HG03135 (cell line): ENCODE measurements at regions not wholly inside any gene's neighbourhood (a gene's known extent, or its start where the extent isn't known, plus 50 kb on each side); places are given as distances from the start of the nearest gene placed in this dataset.
"Not testable (repeated sequence)": the region's sequence is repeated elsewhere in the genome, so short reads cannot be mapped to it uniquely, and the experiment has no call there.

Experiments
- ATAC-seq: cut with Tn5 transposase; IDR thresholded peaks from one replicate; pipeline ENCODE4 v1.9.1; 2021; ENCODE audit warnings: mild to moderate bottlenecking, moderate library complexity; ENCODE audit not compliant: unreplicated experiment

DNA sequence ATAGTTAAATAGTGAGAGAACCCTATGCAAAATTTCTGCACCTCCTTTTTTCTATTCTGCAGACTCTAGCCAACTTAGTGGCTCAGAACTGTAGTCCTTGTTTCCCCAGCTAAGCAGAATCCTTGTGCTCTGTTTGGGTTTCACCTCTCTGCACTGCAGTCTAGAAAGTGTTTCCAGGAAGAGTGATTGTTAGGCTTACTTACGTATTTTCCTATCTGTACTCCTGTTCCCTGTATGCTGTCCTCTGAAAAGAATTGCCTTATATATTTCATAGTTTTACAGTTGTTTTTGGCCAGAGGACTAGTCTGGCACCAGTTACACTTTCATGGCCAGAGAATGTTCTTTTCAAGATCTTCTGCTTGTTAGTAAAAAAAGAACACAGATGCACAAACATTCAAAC is 154.6 kb upstream of the POT1 start:
- no peak for ATAC-seq

- ATAC-seq = no peak
Observed at GRCh38 chr7:125074141-125074540, 144.5 kb upstream of the POT1 start.

- no peak for ATAC-seq
Observed at GRCh38 chr7:125065546-125065945, 135.9 kb upstream of the POT1 start.

DNA sequence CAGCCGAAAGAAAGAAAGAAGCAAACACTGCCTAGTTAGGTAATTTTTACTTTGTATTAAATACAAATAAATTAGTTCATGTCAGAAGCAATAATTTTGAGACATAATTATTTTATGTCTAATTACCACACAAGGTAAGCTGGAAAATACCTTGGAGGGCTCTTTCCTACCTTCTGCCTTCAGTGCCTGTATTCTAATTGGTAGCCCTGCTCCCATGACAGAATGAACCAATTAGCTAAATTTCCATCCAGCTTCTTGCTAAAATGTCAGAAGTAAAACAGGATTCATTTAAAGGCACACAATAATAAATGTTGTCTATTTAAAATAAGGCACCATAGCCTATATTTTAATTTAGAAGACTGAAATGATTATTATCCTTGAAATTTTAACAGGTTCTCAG is 135.4 kb upstream of the POT1 start:
- ATAC-seq = no peak

GRCh38 chr7:125061776-125062397 is 132.3 kb upstream of the POT1 start:
- peak; percentile 63 for ATAC-seq

- ATAC-seq = not testable (repeated sequence)
Observed at GRCh38 chr7:125061083-125061745, 131.6 kb upstream of the POT1 start.

DNA sequence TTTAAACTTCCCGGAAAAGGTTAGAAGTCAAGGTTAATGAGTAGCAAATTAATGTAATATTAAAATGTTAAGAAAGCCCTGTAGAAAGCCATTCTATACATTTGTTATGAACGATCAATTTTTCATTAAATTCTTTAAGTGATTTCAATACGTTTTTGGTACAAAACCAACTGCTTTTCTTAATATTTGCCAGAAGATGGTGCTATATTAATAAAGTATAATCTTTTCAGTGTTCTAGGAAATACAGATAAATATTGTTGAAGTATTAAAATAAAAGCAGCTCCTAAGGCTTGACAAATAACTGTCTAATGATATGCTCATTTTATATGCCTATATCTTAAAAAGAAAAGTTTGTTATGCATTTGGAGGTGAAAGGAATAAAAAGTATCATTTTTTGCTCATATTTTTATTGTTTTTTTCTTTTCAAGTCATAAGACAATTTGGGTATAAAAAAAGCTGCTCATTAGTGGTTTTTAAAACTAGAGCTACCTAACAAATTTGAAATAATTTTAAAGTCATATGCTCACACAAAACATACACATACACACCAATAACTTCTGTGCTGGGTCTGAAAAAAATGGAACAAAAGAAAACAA is 130.3 kb upstream of the POT1 start:
- ATAC-seq = no peak

DNA sequence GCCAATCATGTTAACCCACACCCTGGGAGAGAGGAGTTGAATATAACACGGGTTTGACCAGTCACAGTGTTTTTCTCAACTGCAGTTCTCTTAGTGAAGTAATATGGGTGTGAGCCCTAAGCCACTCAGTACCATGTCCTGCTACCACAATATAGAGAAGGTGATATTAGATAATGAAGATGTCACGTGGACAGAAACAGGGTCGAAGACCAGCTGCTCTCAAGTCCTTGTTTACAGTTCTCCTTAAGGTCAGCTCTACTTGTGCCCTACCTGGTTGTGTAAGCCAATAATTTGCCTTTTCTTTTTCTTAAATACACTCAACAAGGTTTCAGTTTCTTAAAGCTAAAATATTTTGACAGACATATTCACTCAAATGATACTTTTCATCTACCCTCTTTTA is 128.3 kb upstream of the POT1 start:
- ATAC-seq = no peak

GRCh38 chr7:125055376-125055775 is 125.8 kb upstream of the POT1 start:
- no peak for ATAC-seq

- no peak for ATAC-seq
Observed at GRCh38 chr7:125046767-125047166, 117.1 kb upstream of the POT1 start.

GRCh38 chr7:125033506-125033905 is 103.9 kb upstream of the POT1 start:
- no peak for ATAC-seq

DNA sequence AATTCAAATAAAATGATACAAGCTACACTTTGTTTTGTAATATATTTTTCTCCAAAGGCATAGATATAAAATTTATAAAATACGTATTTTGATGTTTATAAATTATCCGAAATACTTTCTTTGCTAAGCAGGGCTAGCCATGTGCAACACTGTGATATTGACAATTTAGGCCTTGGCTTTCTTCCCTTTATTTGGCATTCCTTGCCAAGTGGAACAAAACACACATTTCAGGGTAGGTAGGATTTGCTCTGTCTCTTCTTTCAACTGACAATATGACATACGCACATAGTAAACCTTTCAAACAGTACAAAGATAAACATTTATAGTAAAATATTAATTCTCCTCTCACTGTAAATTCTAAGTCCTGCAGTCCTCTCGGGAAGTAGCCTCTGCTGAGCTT is 103.3 kb upstream of the POT1 start:
- ATAC-seq = no peak

GRCh38 chr7:125030756-125031387 is 101.2 kb upstream of the POT1 start:
- no peak for ATAC-seq

DNA sequence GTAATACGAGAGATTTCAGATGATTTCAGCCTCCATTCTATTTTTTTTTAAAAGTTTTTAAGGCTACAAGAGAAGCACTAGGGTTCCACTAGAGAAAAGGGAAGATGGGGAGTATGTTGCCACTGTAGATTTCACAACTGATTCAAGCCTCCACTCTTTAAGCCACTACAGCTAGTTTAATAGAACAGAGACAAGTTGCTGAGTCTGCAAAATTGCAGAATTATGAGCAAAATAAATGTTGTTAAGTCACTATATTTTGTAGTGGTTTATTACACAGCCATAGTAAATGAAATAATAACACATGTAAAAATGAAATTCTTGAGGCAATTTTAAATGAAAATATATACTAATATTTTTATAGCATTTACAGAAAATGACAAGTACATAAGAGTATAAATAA is 96.0 kb upstream of the POT1 start:
- ATAC-seq = no peak

- ATAC-seq = no peak
Observed at GRCh38 chr7:125020801-125021200, 91.2 kb upstream of the POT1 start.

DNA sequence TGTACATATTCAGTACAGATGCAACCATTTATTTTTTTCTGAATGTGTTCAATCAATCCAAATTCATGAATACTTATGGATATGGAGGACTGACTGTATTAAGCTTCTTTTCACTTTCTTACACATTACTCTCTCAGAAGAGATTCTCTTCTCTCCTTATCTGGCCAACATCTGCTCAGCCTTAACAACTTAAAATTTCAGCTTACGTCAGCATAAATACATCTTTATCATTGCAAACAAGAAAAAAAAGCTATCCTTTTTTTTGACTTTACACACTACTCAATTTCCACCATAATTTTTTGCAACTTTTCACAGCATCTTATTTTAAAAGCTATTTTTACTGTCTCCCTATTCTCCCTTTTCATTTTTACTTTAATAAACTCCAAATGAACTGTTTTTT is 80.9 kb upstream of the POT1 start:
- no peak for ATAC-seq

DNA sequence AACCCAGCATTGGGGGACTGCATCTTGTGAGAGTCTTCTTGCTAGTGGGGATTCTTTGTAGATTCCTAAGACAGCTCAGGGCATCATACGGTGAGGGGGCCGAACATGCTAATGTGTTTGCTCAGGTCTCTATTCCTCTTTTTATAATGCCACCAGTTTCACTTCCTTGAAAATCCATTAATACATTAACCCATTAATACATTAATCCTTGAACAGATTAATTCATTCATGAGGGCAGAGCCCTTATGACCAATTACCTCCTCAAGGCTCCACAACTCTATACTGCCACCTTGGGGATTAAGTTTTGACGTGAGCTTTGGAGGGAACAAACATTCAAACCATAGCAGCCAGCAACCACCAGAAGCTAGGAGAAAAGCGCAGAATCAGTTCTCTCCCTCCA is 67.2 kb upstream of the POT1 start:
- no peak for ATAC-seq

- no peak for ATAC-seq
Observed at GRCh38 chr7:124992851-124993562, 63.4 kb upstream of the POT1 start.

- no peak for ATAC-seq
Observed at GRCh38 chr7:124989911-124990310, 60.3 kb upstream of the POT1 start.
